ENCODE measurements at regions not wholly inside any gene's neighbourhood (a gene's known extent, or its start where the extent isn't known, plus 50 kb on each side); places are given as distances from the start of the nearest gene placed in this dataset.

DNA sequence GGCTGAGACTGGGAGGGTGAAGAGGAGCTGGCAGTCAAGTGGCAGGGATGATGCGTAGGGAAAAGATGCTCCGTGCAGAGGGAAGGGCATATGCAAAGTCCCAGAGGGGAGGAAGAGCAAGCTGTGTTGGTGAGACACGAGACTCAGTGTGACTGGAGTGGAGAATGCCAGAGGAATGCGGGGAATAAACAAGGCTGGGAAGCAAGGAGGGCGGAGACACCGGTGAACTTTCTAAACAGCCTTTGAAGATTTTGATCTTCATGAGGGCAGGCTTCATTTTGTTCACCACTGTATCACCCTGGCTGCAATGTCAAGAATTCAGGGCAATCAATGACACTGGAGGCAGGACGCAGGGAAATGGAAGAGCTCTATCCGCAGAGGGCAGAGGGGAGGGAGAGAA lies 535.8 kb downstream of the FUT8 start:
- TF ChIP-seq CTCF (IDR thresholded peaks at IDR 0.05; ENCODE audit: low read depth, low read length, missing control alignments) = no peak
- no peak for DNase-seq (ENCODE audit: extremely low read depth, low read depth)
- no peak overlapping the region for H3K4me3 ChIP-seq (replicated peaks; ENCODE audit: low read depth, low read length)

- no peak for DNase-seq (ENCODE audit: extremely low read depth, low read depth)
- no peak for TF ChIP-seq CTCF (IDR thresholded peaks at IDR 0.05; ENCODE audit: low read depth, low read length, missing control alignments)
- H3K4me3 ChIP-seq (replicated peaks; ENCODE audit: low read depth, low read length) = no peak overlapping the region
Measured at GRCh38 chr14:65949711-65950516, 536.3 kb upstream of the CCDC196 start.

DNA sequence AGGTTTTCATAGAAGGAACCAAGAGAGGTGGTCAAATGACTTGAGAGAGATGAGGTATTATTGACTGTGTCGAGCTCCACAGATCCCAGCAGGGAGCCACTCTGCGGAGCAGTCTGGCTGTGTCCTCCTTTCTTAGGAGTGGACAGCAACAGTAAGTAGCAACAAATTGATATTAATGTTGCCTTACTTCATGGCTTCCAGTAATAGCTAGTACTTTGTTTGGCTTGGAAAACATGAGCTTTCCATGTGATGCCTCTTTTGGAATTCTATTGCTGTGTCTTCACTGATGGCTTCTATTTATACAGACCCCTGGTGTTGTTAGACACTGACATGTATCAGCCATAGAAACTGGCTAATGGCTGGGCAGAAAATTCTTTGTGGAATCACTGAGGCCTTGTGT lies 531.2 kb upstream of the CCDC196 start:
- DNase-seq (ENCODE audit: extremely low read depth, low read depth) = no peak
- no peak for TF ChIP-seq CTCF (IDR thresholded peaks at IDR 0.05; ENCODE audit: low read depth, low read length, missing control alignments)
- H3K4me3 ChIP-seq (replicated peaks; ENCODE audit: low read depth, low read length) = no peak overlapping the region

GRCh38 chr14:65957631-65958205 lies 528.5 kb upstream of the CCDC196 start:
- H3K4me3 ChIP-seq (replicated peaks; ENCODE audit: low read depth, low read length) = no peak overlapping the region
- DNase-seq (ENCODE audit: extremely low read depth, low read depth) = no peak
- TF ChIP-seq CTCF (IDR thresholded peaks at IDR 0.05; ENCODE audit: low read depth, low read length, missing control alignments) = no peak

DNA sequence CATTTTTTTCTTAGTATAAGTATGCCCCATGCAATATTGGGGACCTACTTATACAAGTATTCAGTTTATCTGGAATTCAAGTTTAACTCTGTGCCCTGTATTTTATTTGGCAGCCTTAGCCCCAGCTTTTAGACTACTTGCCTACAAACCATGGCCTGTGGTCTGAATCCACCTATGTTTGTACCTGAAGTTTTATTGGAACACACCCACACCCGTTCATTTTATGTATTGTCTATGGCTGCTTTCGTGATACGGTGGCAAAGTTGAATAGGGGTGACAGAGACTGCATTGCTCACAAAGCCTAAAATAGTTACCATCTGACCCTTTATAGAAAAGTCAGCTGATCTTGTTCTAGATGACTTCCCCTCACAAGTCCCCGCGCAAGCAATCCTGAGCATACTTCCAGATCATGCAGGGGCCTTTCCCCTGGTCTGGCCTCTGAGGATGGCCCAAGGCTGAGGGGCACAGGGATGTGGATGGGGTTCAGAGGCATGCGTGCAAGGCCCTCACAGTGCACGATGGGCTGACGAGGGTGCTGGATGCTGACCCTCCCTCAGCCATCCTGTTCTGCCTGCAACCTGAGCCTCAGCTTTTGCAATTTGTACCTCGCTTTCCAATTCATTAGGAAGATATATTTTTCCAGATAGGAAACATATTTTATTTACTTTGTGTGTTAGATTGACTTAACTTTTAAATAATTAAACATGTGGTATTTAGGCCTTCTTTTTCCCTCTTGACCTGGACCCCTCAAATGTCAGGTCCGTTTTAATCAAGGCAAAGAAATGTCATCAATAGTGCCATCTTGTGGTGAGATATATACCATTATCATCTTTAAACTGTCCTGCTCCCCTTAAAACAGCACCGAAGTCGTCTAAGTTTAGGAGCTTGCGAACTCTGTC lies 527.3 kb upstream of the CCDC196 start:
- TF ChIP-seq CTCF (IDR thresholded peaks at IDR 0.05; ENCODE audit: low read depth, low read length, missing control alignments) = peak; percentile 33
- no peak overlapping the region for H3K4me3 ChIP-seq (replicated peaks; ENCODE audit: low read depth, low read length)
- DNase-seq (ENCODE audit: extremely low read depth, low read depth) = no peak

GRCh38 chr14:65959563-65960024 lies 526.6 kb upstream of the CCDC196 start:
- DNase-seq (ENCODE audit: extremely low read depth, low read depth) = no peak
- no peak for TF ChIP-seq CTCF (IDR thresholded peaks at IDR 0.05; ENCODE audit: low read depth, low read length, missing control alignments)
- H3K4me3 ChIP-seq (replicated peaks; ENCODE audit: low read depth, low read length) = no peak overlapping the region

Measured in HFF-Myc (cell line).